GM21723 (cell line): ENCODE measurements at regions not wholly inside any gene's neighbourhood (a gene's known extent, or its start where the extent isn't known, plus 50 kb on each side); places are given as distances from the start of the nearest gene placed in this dataset.
A peak's percentile ranks its signal among the peaks of the same experiment; 100 is the strongest.

ENCODE experiments used
- ATAC-seq: cut with Tn5 transposase; IDR thresholded peaks from one replicate; pipeline ENCODE4 v1.9.1; 2021; ENCODE audit warnings: mild to moderate bottlenecking, moderate library complexity; ENCODE audit not compliant: unreplicated experiment

GRCh38 chr12:14273913-14274311 is 91.6 kb upstream of the ATF7IP start:
- no peak for ATAC-seq

- ATAC-seq: no peak
Observed at GRCh38 chr12:14275111-14275510, 90.4 kb upstream of the ATF7IP start.

DNA sequence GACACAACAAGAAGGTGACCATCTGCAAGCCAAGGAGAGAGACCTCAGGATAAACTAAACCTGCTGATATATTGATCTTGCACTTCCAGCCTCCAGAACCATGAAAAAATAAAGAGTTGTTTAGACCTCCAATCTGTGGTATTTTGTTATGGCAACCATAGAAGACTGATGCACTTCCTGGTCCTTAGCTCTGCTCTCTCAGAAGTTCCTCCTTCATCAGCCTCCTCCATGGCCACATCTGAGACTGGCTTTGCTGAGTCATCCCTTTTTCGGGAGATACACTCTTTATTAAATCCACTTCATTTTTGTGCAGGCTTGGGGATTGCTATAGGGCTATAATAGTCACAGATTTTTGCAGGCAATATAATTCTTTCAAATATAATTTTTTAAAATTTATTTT is 89.6 kb upstream of the ATF7IP start:
- ATAC-seq: no peak

- ATAC-seq: no peak
Observed at GRCh38 chr12:14278294-14278953, 87.1 kb upstream of the ATF7IP start.

DNA sequence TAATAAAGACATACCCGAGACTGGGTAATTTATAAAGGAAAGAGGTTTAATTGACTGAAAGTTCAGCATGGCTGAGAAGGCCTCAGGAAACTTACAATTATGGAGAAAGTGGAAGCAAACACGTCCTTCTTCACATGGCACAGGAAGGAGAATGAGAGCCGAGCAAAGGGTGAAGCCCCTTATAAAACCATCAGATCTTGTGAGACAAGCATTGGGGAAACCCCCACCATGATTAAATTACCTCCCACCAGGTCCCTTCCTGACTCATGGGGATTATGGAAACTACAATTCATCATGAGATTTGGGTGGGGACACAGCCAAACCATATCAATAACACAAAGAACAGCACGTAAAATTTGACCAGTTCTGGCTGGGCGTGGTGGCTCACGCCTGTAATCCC is 85.6 kb upstream of the ATF7IP start:
- ATAC-seq: no peak

DNA sequence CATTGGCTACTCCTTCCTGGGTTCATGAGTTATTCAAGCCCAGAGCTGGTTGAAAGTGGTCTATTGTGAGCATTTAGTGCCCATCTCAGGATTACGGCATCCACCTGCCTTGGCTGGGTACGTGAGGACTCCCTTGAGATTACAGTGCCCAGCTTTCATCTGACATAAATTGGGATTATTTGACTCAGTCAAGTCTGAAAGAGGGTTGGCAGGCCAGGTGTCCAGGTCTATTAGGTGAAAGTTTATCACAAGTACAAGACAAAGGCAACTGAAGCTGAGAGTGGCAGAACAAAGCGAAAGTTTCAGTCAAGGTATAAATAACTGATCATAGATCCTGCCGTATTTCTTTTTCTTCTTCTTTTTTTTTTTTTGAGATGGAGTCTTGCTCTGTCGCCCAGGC is 84.6 kb upstream of the ATF7IP start:
- no peak for ATAC-seq

- no peak for ATAC-seq
Observed at GRCh38 chr12:14281539-14281938, 83.9 kb upstream of the ATF7IP start.

DNA sequence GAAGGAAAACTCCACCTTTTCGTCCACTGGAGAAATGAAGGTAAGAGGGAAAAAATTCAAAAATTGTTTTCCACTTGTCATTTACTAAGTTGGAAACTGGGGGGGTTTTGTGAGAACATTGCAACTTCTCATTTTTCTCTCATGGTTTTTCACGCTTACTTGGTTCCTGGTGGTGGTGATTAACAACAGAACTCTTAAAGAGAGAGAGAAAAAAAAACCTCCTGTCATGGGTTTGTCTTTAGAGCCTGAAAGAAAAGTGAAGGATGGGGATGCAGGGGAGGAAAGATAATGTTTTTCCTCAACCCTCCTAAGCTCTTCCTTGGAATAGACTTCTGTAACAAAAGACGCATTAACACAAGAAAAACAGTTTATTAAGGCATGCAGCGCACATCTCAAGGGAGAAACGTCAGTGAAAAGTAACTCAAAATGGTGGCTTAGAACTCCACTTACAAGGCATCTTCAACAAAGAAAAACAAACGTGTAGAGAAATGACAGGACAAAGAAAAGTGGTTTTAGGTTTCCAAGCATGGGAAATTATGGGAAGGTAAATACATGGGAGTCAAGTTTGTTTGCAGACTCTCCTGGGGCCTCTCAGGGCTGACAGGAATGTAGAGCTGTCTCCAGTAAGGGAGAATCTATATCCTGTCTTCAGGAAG is 81.9 kb upstream of the ATF7IP start:
- peak; percentile 39 for ATAC-seq

GRCh38 chr12:14284184-14284722 is 81.2 kb upstream of the ATF7IP start:
- peak; percentile 74 for ATAC-seq

GRCh38 chr12:14289601-14290000 is 75.9 kb upstream of the ATF7IP start:
- no peak for ATAC-seq

DNA sequence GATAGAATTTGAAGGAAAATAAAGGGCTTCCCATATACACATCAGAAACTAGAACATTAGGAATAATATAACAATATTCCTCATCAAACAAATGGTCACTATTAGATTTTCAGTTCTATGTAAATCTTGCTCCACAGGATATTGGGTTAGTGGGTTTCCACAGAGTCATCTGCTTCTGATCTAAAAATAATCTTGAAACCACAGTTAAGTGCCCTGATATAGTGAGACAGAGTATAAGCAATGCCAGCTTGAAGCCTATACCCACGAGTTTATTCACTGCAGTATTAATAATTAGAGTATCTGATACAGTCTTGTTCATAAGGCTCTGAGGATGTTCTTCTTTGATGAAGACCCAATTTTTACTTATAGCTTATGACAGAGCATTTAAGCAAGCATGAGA is 74.5 kb upstream of the ATF7IP start:
- ATAC-seq: no peak

DNA sequence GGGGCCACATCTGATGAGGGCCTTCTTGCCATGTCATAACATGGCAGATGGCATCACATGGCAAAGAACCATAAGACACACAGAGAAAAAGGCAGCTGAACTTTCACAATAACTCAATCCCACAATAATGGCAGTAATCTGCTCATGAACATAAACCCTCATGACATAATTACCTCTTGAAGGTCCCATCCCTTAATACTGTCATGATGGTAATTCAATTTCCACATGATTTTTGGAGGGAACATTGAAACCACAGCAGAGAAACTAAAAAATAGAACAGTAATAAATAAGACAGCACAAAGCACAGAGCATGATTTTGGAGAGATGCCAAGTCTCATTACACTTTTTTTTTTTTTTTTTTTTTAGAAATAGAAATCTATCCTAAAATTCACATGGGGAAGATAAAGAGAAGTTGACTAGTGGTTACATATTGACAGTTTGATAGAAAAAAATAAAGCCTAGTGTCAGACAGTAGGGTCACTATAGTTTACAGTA is 61.8 kb upstream of the ATF7IP start:
- no peak for ATAC-seq

GRCh38 chr12:14307004-14307403 is 58.5 kb upstream of the ATF7IP start:
- no peak for ATAC-seq

GRCh38 chr12:14308516-14308915 is 57.0 kb upstream of the ATF7IP start:
- ATAC-seq: no peak

DNA sequence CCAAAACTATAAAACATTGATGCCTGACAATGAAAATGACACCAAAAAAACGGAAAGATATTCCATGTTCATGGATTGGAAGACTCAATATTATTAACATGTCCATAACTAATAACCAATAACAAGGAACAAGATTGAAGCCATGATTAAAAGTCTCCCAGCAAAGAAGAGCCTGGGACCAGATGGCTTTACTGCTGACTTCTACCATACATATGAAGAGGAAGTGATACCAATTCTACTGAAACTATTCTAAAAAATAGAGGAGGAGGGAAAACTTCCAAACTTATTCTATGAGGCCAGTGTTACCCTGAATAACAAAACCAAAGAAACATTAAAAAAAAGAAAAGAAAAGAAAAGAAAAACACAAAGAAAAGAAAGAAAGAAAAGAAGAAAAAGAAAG is 54.6 kb upstream of the ATF7IP start:
- no peak for ATAC-seq

GRCh38 chr12:14313379-14314138 is 51.9 kb upstream of the ATF7IP start:
- ATAC-seq: no peak

GRCh38 chr12:14314801-14315200 is 50.7 kb upstream of the ATF7IP start:
- ATAC-seq: no peak

DNA sequence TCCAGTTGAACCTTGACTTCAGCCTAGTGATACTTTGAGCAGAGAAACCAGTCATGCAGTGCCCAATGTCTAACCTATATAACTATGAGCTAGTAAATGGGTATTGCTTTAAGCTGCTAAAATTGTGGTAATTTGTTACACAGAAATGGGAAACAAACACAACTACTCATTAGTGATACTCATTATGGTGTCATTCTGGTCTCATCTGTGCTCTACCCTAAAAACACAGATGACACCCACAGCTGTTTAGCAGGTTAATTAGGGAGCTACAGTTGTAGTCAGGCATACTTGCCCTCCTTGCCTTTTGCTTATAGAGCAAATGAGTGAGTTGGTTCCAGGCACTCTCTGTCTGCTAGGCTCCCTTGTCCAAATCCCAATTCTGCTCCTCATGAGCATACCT is 50.0 kb upstream of the ATF7IP start:
- ATAC-seq: no peak
